Neutrophil (primary cell): ENCODE measurements at regions not wholly inside any gene's neighbourhood (a gene's known extent, or its start where the extent isn't known, plus 50 kb on each side); places are given as distances from the start of the nearest gene placed in this dataset.
"Not testable (repeated sequence)": the region's sequence is repeated elsewhere in the genome, so short reads cannot be mapped to it uniquely, and the experiment has no call there.

Experiments used
- H3K27ac ChIP-seq: fragments of 200-600 bp; sonication (generic); 2 replicates; pipeline ENCODE4 v1.5.1; 2016; ENCODE audit warnings: mild to moderate bottlenecking, moderate library complexity
- H3K27me3 ChIP-seq: fragments of 200-600 bp; sonication (generic); 2 replicates; pipeline ENCODE4 v1.6.0; 2016; ENCODE audit warnings: mild to moderate bottlenecking
- H3K36me3 ChIP-seq: fragments of 200-600 bp; sonication (generic); 2 replicates; pipeline ENCODE4 v1.5.1; 2017
- H3K4me1 ChIP-seq, 2 experiments: fragments of 200-600 bp in 1 of 2; sonication (generic) in 1 of 2; 1 replicate in 1 of 2; 2 replicates in 1 of 2; pipeline versions ENCODE4 v1.5.1 to v1.6.1; 2013 to 2016; ENCODE audit warnings: low read depth in 1 of 2, low read length in 1 of 2, mild to moderate bottlenecking in 1 of 2, moderate library complexity in 1 of 2; ENCODE audit not compliant: control insufficient read depth in 1 of 2, insufficient read depth in 1 of 2
- H3K4me3 ChIP-seq, 2 experiments: fragments of 200-600 bp in 1 of 2; sonication (generic) in 1 of 2; 1 replicate in 1 of 2; 2 replicates in 1 of 2; pipeline ENCODE4 v1.5.1; 2013 to 2016; ENCODE audit warnings: low read depth in 1 of 2, low read length in 1 of 2, mild to moderate bottlenecking in 1 of 2, moderate library complexity in 1 of 2
- H3K9me3 ChIP-seq: fragments of 200-600 bp; sonication (generic); 2 replicates; pipeline ENCODE4 v1.5.1; 2016
- CTCF ChIP-seq: fragments of 200-600 bp; sonication (generic); IDR thresholded peaks from 2 replicates; pipeline ENCODE4 v1.5.1; 2016; ENCODE audit warnings: antibody characterized with exemption

GRCh38 chr2:196291426-196291825 is 120.0 kb upstream of the STK17B start:
- TF ChIP-seq CTCF: no peak
- no peaks in the 10 kb centered on the region for H3K4me1 ChIP-seq
- no peaks in the 10 kb centered on the region for H3K36me3 ChIP-seq
- H3K4me3 ChIP-seq: no peak overlapping the region
- no peaks in the 10 kb centered on the region for H3K27me3 ChIP-seq
- no peaks in the 10 kb centered on the region for H3K9me3 ChIP-seq
- H3K27ac ChIP-seq: no peak overlapping the region

GRCh38 chr2:196291873-196292800 is 120.8 kb upstream of the STK17B start:
- Histone ChIP-seq H3K4me3 (no peak overlapping the region), H3K36me3 (no peaks in the 10 kb centered on the region), H3K9me3 (no peaks in the 10 kb centered on the region), H3K27me3 (no peaks in the 10 kb centered on the region), H3K27ac (no peak overlapping the region), H3K4me1 (no peaks in the 10 kb centered on the region)
- no peak for TF ChIP-seq CTCF

- no peak for TF ChIP-seq CTCF
- Histone ChIP-seq H3K27me3 (no peaks in the 10 kb centered on the region), H3K27ac (no peak overlapping the region), H3K4me1 (no peaks in the 10 kb centered on the region), H3K4me3 (no peak overlapping the region), H3K9me3 (no peaks in the 10 kb centered on the region), H3K36me3 (no peaks in the 10 kb centered on the region)
Observed at GRCh38 chr2:196293751-196294515, 122.6 kb upstream of the STK17B start.

GRCh38 chr2:196294516-196294909 is 123.1 kb upstream of the STK17B start:
- no peaks in the 10 kb centered on the region for H3K4me1 ChIP-seq
- no peak overlapping the region for H3K27ac ChIP-seq
- H3K9me3 ChIP-seq: no peaks in the 10 kb centered on the region
- no peaks in the 10 kb centered on the region for H3K27me3 ChIP-seq
- no peaks in the 10 kb centered on the region for H3K36me3 ChIP-seq
- H3K4me3 ChIP-seq: no peak overlapping the region
- no peak for TF ChIP-seq CTCF

GRCh38 chr2:196295005-196295404 is 123.6 kb upstream of the STK17B start:
- TF ChIP-seq CTCF: no peak

GRCh38 chr2:196298106-196298723 is 126.8 kb upstream of the STK17B start:
- H3K27ac ChIP-seq, H3K36me3 ChIP-seq, H3K9me3 ChIP-seq, H3K4me1 ChIP-seq, H3K4me3 ChIP-seq, H3K27me3 ChIP-seq: not testable (repeated sequence)

More at GRCh38 chr2:196295005-196295404, 123.6 kb upstream of the STK17B start:
- no peaks in the 10 kb centered on the region for H3K36me3 ChIP-seq
- H3K4me3 ChIP-seq: no peak overlapping the region
- H3K27me3 ChIP-seq: no peaks in the 10 kb centered on the region
- H3K27ac ChIP-seq: no peak overlapping the region
- no peaks in the 10 kb centered on the region for H3K9me3 ChIP-seq
- H3K4me1 ChIP-seq: no peaks in the 10 kb centered on the region
